ENCODE measurements at regions not wholly inside any gene's neighbourhood (a gene's known extent, or its start where the extent isn't known, plus 50 kb on each side); places are given as distances from the start of the nearest gene placed in this dataset.

DNA sequence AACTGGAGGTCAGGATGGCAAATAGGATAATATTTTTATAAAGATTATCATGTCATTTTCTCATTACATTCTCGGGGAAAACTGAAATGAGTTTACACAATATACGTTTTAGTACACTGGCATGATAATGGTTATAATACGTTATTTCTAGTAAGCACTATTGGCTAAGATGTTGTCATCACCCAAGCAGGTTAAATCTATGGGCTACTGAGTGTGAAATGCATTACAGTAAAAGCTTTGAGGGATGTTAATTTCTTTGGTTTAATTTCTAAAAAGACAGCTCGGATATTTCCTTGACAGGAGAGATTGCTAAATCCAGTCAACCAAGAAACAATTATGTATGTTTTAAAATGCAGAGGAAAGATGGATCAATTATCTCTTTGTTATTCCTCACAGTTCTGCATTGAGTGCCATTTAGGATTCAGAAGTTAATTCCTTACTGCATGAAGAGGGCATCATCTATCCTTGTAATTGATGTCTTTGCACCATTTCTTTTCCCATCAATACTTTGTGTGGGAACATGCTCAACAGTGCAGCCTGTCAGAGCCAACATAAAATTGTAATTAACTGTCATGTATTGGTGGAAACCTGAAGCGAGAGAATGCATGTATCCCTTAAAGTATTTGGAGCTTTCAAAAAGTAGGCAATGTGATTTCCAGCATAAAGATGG is 222.4 kb upstream of the ZP4 start:
- Histone ChIP-seq H3K36me3 (no peaks in the 10 kb centered on the region), H3K9ac (ENCODE audit: low read depth in 2 of 2, low read length in 2 of 2) (no peak overlapping the region), H3K9me3 (no peaks in the 10 kb centered on the region), H3K27me3 (no peaks in the 10 kb centered on the region), H3K4me1 (no peaks in the 10 kb centered on the region), H3K27ac (no peak overlapping the region), H3K4me3 (no peak overlapping the region)
- intact Hi-C loops (cut with DNase I), result no loop called here
- no peak for DNase-seq
- TF ChIP-seq, protein P1, sequence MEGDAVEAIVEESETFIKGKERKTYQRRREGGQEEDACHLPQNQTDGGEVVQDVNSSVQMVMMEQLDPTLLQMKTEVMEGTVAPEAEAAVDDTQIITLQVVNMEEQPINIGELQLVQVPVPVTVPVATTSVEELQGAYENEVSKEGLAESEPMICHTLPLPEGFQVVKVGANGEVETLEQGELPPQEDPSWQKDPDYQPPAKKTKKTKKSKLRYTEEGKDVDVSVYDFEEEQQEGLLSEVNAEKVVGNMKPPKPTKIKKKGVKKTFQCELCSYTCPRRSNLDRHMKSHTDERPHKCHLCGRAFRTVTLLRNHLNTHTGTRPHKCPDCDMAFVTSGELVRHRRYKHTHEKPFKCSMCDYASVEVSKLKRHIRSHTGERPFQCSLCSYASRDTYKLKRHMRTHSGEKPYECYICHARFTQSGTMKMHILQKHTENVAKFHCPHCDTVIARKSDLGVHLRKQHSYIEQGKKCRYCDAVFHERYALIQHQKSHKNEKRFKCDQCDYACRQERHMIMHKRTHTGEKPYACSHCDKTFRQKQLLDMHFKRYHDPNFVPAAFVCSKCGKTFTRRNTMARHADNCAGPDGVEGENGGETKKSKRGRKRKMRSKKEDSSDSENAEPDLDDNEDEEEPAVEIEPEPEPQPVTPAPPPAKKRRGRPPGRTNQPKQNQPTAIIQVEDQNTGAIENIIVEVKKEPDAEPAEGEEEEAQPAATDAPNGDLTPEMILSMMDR (IDR thresholded peaks at IDR 0.05), result no peak

DNA sequence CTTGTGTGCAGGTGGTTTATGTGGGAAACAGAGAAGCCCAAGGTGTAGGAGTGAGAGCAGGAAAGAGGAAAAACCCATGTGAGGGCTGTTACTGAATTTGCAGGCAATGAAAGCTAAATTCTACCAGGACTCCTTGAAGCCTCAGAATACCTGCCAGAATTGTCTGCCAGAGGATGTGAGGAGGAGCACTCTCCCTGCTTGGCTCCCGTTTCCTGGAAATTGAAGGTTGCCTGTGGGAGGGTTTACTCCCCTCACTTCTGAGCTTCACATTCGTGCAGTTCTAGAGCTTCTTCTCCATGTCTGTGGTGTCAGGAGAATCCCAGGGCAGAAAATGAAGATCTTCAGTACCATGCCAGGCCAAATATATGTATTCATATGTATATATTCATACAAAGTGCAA is 220.8 kb upstream of the ZP4 start:
- H3K27ac ChIP-seq, result no peak overlapping the region
- no peaks in the 10 kb centered on the region for H3K9me3 ChIP-seq
- intact Hi-C loops (cut with DNase I), result no loop called here
- no peak overlapping the region for H3K9ac ChIP-seq (ENCODE audit: low read depth in 2 of 2, low read length in 2 of 2)
- TF ChIP-seq, protein P1 (IDR thresholded peaks at IDR 0.05), result no peak
- H3K4me1 ChIP-seq, result no peaks in the 10 kb centered on the region
- no peak for DNase-seq
- H3K4me3 ChIP-seq, result no peak overlapping the region
- no peaks in the 10 kb centered on the region for H3K36me3 ChIP-seq
- H3K27me3 ChIP-seq, result no peaks in the 10 kb centered on the region

DNA sequence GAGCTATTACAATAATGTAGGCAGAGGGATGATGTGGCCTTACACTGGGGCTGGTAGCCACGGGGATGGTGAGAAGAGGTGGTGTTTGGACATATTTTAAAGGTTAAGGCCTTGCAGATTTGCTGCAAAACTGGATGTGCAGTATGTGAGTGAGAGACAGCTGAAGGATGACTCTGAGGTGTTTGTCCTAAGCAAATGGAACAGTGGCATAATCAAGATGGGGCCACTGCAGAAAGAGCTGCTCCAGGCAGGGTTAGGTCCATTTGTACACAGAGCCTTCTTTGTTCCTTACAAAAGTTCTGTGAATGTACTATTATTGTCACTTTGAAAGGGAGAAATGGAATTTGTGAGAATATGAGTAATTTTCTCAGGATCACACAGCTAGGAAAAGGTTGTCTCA is 220.4 kb upstream of the ZP4 start:
- H3K9me3 ChIP-seq, result no peaks in the 10 kb centered on the region
- DNase-seq, result no peak
- H3K27me3 ChIP-seq, result no peaks in the 10 kb centered on the region
- TF ChIP-seq, protein P1 (IDR thresholded peaks at IDR 0.05), result no peak
- no peaks in the 10 kb centered on the region for H3K36me3 ChIP-seq
- intact Hi-C loops (cut with DNase I), result no loop called here
- H3K4me1 ChIP-seq, result no peaks in the 10 kb centered on the region
- no peak overlapping the region for H3K27ac ChIP-seq
- H3K4me3 ChIP-seq, result no peak overlapping the region
- H3K9ac ChIP-seq (ENCODE audit: low read depth in 2 of 2, low read length in 2 of 2), result no peak overlapping the region

DNA sequence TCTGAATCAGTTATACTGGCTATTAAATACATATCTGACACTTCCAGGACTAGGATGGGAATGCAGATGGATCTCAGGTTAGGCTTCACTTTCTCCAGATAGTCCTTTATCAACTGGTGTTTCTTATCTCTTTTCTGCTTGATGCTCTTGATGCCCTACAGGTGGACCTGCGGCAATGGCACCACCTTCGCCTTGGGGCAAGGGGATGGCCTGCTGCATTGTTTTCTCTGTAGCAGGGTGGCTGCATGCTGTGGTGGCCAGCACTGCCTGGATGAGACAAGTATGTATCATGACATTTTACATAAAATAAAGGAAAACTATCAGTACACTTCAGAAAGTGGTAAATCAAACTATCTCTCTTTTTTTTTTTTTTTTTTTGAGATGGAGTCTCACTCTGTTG is 217.7 kb upstream of the ZP4 start:
- H3K9me3 ChIP-seq, result no peaks in the 10 kb centered on the region
- H3K36me3 ChIP-seq, result no peaks in the 10 kb centered on the region
- H3K4me1 ChIP-seq, result no peaks in the 10 kb centered on the region
- intact Hi-C loops (cut with DNase I), result no loop called here
- DNase-seq, result no peak
- no peak overlapping the region for H3K27ac ChIP-seq
- TF ChIP-seq, protein P1 (IDR thresholded peaks at IDR 0.05), result no peak
- no peak overlapping the region for H3K4me3 ChIP-seq
- no peaks in the 10 kb centered on the region for H3K27me3 ChIP-seq
- no peak overlapping the region for H3K9ac ChIP-seq (ENCODE audit: low read depth in 2 of 2, low read length in 2 of 2)

DNA sequence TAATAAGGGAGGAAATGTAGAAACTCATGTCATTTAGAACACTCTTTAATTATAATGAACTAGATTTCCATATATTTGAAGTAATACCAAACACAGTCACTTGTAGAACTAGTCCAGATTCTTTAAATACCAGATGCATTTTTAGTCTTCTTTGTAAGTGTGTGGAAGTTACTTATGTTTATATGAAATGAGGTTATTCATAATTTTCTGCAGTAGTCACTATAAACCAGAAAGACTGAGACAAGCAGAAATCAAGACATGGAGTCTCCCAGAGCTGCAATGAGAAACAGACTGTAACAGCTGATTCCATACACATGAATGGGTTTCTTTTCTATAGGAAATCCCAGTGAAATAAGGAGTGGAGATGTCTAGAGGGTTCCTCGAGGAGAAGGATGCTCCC is 216.6 kb upstream of the ZP4 start:
- Histone ChIP-seq H3K4me1 (no peaks in the 10 kb centered on the region), H3K27ac (no peak overlapping the region), H3K9me3 (no peaks in the 10 kb centered on the region), H3K4me3 (no peak overlapping the region), H3K36me3 (no peaks in the 10 kb centered on the region), H3K9ac (ENCODE audit: low read depth in 2 of 2, low read length in 2 of 2) (no peak overlapping the region), H3K27me3 (no peaks in the 10 kb centered on the region)
- no peak for DNase-seq
- TF ChIP-seq, protein P1 (IDR thresholded peaks at IDR 0.05), result no peak
- intact Hi-C loops (cut with DNase I), result no loop called here

All from colonic mucosa (tissue), 4 donors.